Chondrocyte (in vitro differentiated cells): ENCODE measurements at regions not wholly inside any gene's neighbourhood (a gene's known extent, or its start where the extent isn't known, plus 50 kb on each side); places are given as distances from the start of the nearest gene placed in this dataset.

Source experiments
- DNase-seq: peaks from one replicate; pipeline ENCODE4 v3.0.0; 2021; ENCODE audit warnings: mixed read lengths, low spot score
- H3K27ac Mint-ChIP-seq: one replicate; pipeline ENCODE4 v1.8.0; 2021; ENCODE audit warnings: mild to moderate bottlenecking, moderate library complexity, mixed read lengths; ENCODE audit not compliant: unreplicated experiment
- H3K27me3 Mint-ChIP-seq: 2 replicates; pipeline ENCODE4 v1.8.0; 2021; ENCODE audit warnings: low read depth, mixed read lengths
- H3K36me3 Mint-ChIP-seq: 2 replicates; pipeline ENCODE4 v1.8.0; 2021; ENCODE audit warnings: low read depth, mixed read lengths
- H3K4me1 Mint-ChIP-seq: 2 replicates; pipeline ENCODE4 v1.8.0; 2021; ENCODE audit warnings: low read depth, mild to moderate bottlenecking, mixed read lengths
- H3K4me3 Mint-ChIP-seq: one replicate; pipeline ENCODE4 v1.8.0; 2021; ENCODE audit warnings: mild to moderate bottlenecking, moderate library complexity, mixed read lengths; ENCODE audit not compliant: unreplicated experiment
- H3K9me3 Mint-ChIP-seq: 2 replicates; pipeline ENCODE4 v1.8.0; 2021; ENCODE audit warnings: low read depth, mixed read lengths
- CTCF ChIP-seq: fragments of 200-600 bp; sonication (generic); IDR thresholded peaks from 2 replicates; pipeline ENCODE4 v1.5.0; 2021; ENCODE audit warnings: antibody characterized with exemption, mild to moderate bottlenecking, moderate library complexity

- Mint-ChIP-seq H3K36me3 (peaks cover 2% of the 10 kb centered on the region), H3K27ac (peak overlapping the region; percentile 34)
- DNase-seq = no peak
Observed at GRCh38 chr6:139977887-139978332, 603.5 kb upstream of the CITED2 start.

GRCh38 chr6:139973669-139974344, 599.4 kb upstream of the CITED2 start:
- Mint-ChIP-seq H3K27me3 (no peaks in the 10 kb centered on the region), H3K36me3 (peaks cover 3% of the 10 kb centered on the region), H3K4me1 (peaks cover 71% of the 10 kb centered on the region), H3K9me3 (peaks cover 24% of the 10 kb centered on the region), H3K4me3 (peak overlapping the region; percentile 20), H3K27ac (peak overlapping the region; percentile 91)
- no peak for TF ChIP-seq CTCF
- no peak for DNase-seq

More at GRCh38 chr6:139977887-139978332, 603.5 kb upstream of the CITED2 start:
- H3K9me3 Mint-ChIP-seq = peaks cover 8% of the 10 kb centered on the region
- H3K4me1 Mint-ChIP-seq = peaks cover 86% of the 10 kb centered on the region
- no peak for TF ChIP-seq CTCF
- no peaks in the 10 kb centered on the region for H3K27me3 Mint-ChIP-seq
- H3K4me3 Mint-ChIP-seq = no peak overlapping the region

DNA sequence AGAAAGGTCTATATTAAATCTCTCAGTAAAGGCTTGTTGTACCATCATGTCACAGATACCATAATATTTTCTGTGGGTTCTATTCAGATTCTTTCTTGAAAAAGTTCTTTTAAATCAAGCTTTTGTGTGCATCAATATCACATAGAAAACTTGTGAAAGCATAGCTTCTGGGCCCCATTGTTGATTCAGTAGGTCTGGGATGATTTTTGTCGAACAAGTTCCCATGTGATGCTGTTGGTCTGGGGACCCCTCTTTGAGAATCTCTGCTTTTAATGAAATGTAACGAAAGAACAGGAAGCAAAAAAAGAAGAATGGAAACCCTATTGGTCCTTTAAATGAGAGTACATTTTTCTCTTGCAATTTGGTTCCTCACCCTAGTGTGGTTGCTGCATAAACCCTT, 597.7 kb upstream of the CITED2 start:
- DNase-seq = no peak
- Mint-ChIP-seq H3K4me1 (peaks cover 67% of the 10 kb centered on the region), H3K27me3 (no peaks in the 10 kb centered on the region), H3K36me3 (peaks cover 3% of the 10 kb centered on the region), H3K4me3 (no peak overlapping the region), H3K9me3 (peaks cover 24% of the 10 kb centered on the region), H3K27ac (no peak overlapping the region)
- no peak for TF ChIP-seq CTCF

GRCh38 chr6:139970591-139970991, 596.1 kb upstream of the CITED2 start:
- Mint-ChIP-seq H3K4me1 (peaks cover 67% of the 10 kb centered on the region), H3K4me3 (no peak overlapping the region), H3K27me3 (no peaks in the 10 kb centered on the region), H3K36me3 (peaks cover 1% of the 10 kb centered on the region), H3K9me3 (peaks cover 18% of the 10 kb centered on the region), H3K27ac (peak overlapping the region; percentile 6)
- no peak for DNase-seq
- TF ChIP-seq CTCF = no peak

GRCh38 chr6:139967497-139967896, 593.0 kb upstream of the CITED2 start:
- TF ChIP-seq CTCF = no peak

More at GRCh38 chr6:139967497-139967896, 593.0 kb upstream of the CITED2 start:
- Mint-ChIP-seq H3K27ac (no peak overlapping the region), H3K4me3 (no peak overlapping the region), H3K9me3 (peaks cover 18% of the 10 kb centered on the region), H3K4me1 (peaks cover 60% of the 10 kb centered on the region), H3K27me3 (no peaks in the 10 kb centered on the region), H3K36me3 (peaks cover 1% of the 10 kb centered on the region)
- no peak for DNase-seq
